ENCODE measurements at regions not wholly inside any gene's neighbourhood (a gene's known extent, or its start where the extent isn't known, plus 50 kb on each side); places are given as distances from the start of the nearest gene placed in this dataset.

GRCh38 chr4:43223820-43224219 is 331.3 kb downstream of the GRXCR1 start:
- no peak overlapping the region for H3K27ac ChIP-seq
- no peak for TF ChIP-seq ZFX (IDR thresholded peaks at IDR 0.05; ENCODE audit: borderline replicate concordance)
- TF ChIP-seq, protein P1, sequence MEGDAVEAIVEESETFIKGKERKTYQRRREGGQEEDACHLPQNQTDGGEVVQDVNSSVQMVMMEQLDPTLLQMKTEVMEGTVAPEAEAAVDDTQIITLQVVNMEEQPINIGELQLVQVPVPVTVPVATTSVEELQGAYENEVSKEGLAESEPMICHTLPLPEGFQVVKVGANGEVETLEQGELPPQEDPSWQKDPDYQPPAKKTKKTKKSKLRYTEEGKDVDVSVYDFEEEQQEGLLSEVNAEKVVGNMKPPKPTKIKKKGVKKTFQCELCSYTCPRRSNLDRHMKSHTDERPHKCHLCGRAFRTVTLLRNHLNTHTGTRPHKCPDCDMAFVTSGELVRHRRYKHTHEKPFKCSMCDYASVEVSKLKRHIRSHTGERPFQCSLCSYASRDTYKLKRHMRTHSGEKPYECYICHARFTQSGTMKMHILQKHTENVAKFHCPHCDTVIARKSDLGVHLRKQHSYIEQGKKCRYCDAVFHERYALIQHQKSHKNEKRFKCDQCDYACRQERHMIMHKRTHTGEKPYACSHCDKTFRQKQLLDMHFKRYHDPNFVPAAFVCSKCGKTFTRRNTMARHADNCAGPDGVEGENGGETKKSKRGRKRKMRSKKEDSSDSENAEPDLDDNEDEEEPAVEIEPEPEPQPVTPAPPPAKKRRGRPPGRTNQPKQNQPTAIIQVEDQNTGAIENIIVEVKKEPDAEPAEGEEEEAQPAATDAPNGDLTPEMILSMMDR (IDR thresholded peaks at IDR 0.05), result no peak

DNA sequence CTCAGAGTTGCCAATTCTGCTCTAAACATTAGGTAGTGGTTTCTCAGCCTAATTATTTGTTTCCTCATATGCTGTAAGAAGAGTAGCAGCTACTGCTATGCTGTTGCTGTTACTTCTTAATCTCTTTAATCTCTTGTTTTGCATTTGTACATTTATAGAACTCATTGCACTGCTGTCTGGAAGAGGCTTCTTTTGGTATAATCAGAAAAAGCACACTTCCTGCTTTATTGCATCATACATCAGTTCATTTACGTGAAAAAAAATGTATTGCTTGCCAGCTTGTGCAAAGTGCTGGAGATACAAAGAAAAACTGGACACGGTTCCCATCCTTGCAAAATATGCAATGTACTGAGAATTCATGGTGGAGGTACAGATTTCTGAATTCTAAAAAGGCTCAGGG is 332.0 kb downstream of the GRXCR1 start:
- no peak for TF ChIP-seq ZFX (IDR thresholded peaks at IDR 0.05; ENCODE audit: borderline replicate concordance)
- TF ChIP-seq, protein P1 (IDR thresholded peaks at IDR 0.05), result no peak
- H3K27ac ChIP-seq, result no peak overlapping the region

GRCh38 chr4:43233321-43233720 is 340.8 kb downstream of the GRXCR1 start:
- no peak overlapping the region for H3K27ac ChIP-seq
- TF ChIP-seq, protein P1 (IDR thresholded peaks at IDR 0.05), result no peak
- no peak for TF ChIP-seq ZFX (IDR thresholded peaks at IDR 0.05; ENCODE audit: borderline replicate concordance)

GRCh38 chr4:43234626-43235415 is 342.3 kb downstream of the GRXCR1 start:
- TF ChIP-seq, protein P1 (IDR thresholded peaks at IDR 0.05), result no peak
- TF ChIP-seq ZFX (IDR thresholded peaks at IDR 0.05; ENCODE audit: borderline replicate concordance), result no peak
- H3K27ac ChIP-seq, result no peak overlapping the region

DNA sequence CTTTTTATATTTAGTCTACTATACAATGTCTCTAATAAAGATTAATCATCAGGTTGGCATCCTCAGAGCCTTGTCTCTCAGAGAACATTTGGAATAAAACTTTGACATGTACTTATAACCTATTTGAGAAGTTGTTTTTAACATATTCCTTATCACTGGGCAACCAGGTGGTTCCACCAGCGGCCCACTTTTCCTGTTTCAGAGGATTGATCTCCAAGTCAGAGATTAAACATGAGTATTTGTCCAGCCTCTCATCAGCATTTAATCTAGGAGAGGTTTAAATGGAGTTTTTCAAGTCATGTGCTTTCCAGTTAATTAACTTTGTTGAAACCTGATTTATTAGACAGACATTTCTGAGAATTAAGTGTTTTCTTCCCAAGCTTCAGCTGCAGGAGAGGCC is 345.5 kb downstream of the GRXCR1 start:
- H3K27ac ChIP-seq, result no peak overlapping the region
- TF ChIP-seq, protein P1 (IDR thresholded peaks at IDR 0.05), result no peak
- no peak for TF ChIP-seq ZFX (IDR thresholded peaks at IDR 0.05; ENCODE audit: borderline replicate concordance)

DNA sequence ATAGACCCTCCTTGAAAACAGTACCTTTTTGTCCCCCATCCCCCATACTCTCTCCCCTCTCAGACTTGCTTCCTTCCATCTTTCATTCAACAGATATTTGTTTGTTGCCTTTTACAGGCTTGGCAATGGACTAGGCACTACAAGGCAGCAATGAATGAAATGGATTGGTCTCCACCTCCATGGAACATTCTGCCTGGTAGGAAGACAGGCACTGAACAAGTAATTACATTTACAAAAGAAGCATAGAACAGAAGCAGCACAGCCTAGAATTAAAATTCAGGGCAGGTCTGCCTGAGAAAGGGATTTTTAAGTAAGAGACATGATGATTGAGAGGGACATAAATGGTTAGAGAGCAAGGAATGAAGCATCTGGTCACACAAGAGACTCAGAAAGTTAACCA is 346.1 kb downstream of the GRXCR1 start:
- no peak overlapping the region for H3K27ac ChIP-seq
- no peak for TF ChIP-seq ZFX (IDR thresholded peaks at IDR 0.05; ENCODE audit: borderline replicate concordance)
- TF ChIP-seq, protein P1 (IDR thresholded peaks at IDR 0.05), result no peak

DNA sequence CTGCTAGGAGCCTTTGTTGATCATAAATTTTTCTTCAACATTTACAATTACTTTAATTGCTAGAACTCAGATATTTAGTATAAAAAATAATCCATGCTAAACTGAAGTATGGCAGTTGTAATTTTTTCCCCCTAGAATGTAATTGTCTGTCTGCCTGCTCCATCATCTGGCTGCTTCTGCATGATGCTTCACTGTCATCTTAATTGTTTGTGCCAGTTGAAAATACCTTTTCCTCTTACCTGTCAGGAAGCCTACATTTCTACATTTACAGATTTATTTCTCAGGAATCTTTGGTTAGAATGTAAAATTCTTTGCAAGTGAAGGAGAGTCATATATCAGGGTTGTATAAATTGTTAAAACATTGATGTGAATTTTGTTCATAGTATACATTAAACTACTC is 348.6 kb downstream of the GRXCR1 start:
- TF ChIP-seq, protein P1 (IDR thresholded peaks at IDR 0.05), result no peak
- TF ChIP-seq ZFX (IDR thresholded peaks at IDR 0.05; ENCODE audit: borderline replicate concordance), result no peak
- H3K27ac ChIP-seq, result no peak overlapping the region

Data from 22Rv1 (cell line).